Sigmoid colon (tissue), 4 donors: ENCODE measurements at regions not wholly inside any gene's neighbourhood (a gene's known extent, or its start where the extent isn't known, plus 50 kb on each side); places are given as distances from the start of the nearest gene placed in this dataset.

Experiments
- EP300 ChIP-seq, 4 donors: sonication (generic); formaldehyde crosslinking; IDR thresholded peaks; one replicate each; pipeline ENCODE4 v1.6.1; 2017; ENCODE audit warnings: antibody characterized with exemption in 4 of 4
- POLR2A ChIP-seq, 2 donors: fragments of 450-650 bp; IDR thresholded peaks; one replicate each; pipeline ENCODE4 v1.6.1; 2016; ENCODE audit warnings: antibody characterized with exemption in 2 of 2, mild to moderate bottlenecking in 2 of 2, moderate library complexity in 2 of 2
- POLR2AphosphoS5 ChIP-seq, 4 donors: sonication (generic); formaldehyde crosslinking; IDR thresholded peaks; one replicate each; pipeline ENCODE4 v1.6.1; 2017; ENCODE audit warnings: antibody characterized with exemption in 4 of 4
- TF ChIP-seq, protein P1 (sequence below), 4 experiments: fragments of 450-650 bp in 3 of 4; fragments of 200-600 bp in 1 of 4; IDR thresholded peaks; one replicate each; pipeline ENCODE4 v1.5.1; 2016 to 2019; ENCODE audit warnings: antibody characterized with exemption in 4 of 4, mild to moderate bottlenecking in 3 of 4, moderate library complexity in 2 of 4

DNA sequence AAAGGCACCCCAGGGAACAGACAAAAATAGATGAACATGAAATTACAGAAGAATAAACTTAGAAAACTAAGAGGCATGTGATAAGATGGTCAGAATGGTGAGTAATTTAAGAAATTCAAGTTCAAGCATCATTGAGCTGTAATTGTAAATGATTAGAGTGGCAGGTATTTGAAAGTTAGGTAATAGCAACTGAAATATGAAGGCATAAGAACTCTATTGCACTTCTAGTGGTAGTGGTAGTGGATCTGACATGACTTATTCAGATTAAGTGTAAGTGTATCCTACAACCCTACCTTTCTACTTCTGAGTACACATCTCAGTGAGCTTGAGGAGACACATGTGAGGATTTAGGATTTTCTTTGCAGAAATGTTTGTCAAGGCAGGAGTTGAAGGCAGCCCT, 192.9 kb upstream of the RIOK2 start:
- TF ChIP-seq, protein P1, sequence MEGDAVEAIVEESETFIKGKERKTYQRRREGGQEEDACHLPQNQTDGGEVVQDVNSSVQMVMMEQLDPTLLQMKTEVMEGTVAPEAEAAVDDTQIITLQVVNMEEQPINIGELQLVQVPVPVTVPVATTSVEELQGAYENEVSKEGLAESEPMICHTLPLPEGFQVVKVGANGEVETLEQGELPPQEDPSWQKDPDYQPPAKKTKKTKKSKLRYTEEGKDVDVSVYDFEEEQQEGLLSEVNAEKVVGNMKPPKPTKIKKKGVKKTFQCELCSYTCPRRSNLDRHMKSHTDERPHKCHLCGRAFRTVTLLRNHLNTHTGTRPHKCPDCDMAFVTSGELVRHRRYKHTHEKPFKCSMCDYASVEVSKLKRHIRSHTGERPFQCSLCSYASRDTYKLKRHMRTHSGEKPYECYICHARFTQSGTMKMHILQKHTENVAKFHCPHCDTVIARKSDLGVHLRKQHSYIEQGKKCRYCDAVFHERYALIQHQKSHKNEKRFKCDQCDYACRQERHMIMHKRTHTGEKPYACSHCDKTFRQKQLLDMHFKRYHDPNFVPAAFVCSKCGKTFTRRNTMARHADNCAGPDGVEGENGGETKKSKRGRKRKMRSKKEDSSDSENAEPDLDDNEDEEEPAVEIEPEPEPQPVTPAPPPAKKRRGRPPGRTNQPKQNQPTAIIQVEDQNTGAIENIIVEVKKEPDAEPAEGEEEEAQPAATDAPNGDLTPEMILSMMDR (IDR thresholded peaks at IDR 0.05), result no peak
- no peak for TF ChIP-seq POLR2AphosphoS5 (IDR thresholded peaks at IDR 0.05)
- no peak for TF ChIP-seq POLR2A (IDR thresholded peaks at IDR 0.05)
- TF ChIP-seq EP300 (IDR thresholded peaks at IDR 0.05), result no peak
